BE2C (cell line): ENCODE measurements at regions not wholly inside any gene's neighbourhood (a gene's known extent, or its start where the extent isn't known, plus 50 kb on each side); places are given as distances from the start of the nearest gene placed in this dataset.

Source experiments
- DNase-seq: peaks from one replicate; pipeline ENCODE4 v3.0.0-alpha.2; 2020
- H3K27me3 ChIP-seq: fragments of 250-450 bp; sonication (Bioruptor Pico); 2 replicates; pipeline ENCODE4 v1.5.1; 2020; ENCODE audit warnings: mild to moderate bottlenecking
- H3K36me3 ChIP-seq: fragments of 250-450 bp; sonication (Bioruptor Pico); 2 replicates; pipeline ENCODE4 v1.5.1; 2020; ENCODE audit warnings: mild to moderate bottlenecking
- H3K4me1 ChIP-seq: fragments of 250-450 bp; sonication (Bioruptor Pico); 2 replicates; pipeline ENCODE4 v1.5.1; 2020
- H3K4me3 ChIP-seq: 2 replicates; pipeline ENCODE4 v1.5.1; 2011; ENCODE audit warnings: low read depth, low read length
- H3K9me3 ChIP-seq: fragments of 250-450 bp; sonication (Bioruptor Pico); 2 replicates; pipeline ENCODE4 v1.5.1; 2020
- CTCF ChIP-seq: IDR thresholded peaks from 2 replicates; pipeline ENCODE4 v1.5.1; 2012; ENCODE audit warnings: mild to moderate bottlenecking, low read depth, low read length

DNA sequence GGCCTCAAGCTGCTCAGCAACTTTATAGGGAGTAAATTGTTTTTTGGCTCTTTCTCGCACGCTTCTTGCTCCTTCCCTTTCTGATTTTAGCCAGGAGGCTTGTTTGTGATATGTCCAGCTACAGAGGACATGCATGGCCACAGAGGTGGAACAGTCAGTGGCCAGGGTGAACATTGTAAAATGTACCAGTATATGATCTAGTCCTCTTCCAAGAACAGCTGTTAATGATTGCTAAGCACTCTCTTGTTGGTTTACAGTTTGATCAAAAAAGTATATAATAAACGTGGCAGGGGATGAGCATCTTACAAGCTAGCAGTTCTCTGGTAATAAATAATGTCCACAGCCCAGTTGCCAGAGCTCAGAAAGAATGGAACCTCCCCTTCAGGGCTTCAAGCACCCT is 461.7 kb upstream of the DYNLRB2 start:
- Histone ChIP-seq H3K9me3 (no peaks in the 10 kb centered on the region), H3K4me3 (no peak overlapping the region), H3K36me3 (no peaks in the 10 kb centered on the region), H3K27me3 (no peaks in the 10 kb centered on the region), H3K4me1 (no peaks in the 10 kb centered on the region)
- no peak for TF ChIP-seq CTCF
- DNase-seq, result no peak

- H3K27me3 ChIP-seq, result no peaks in the 10 kb centered on the region
- H3K36me3 ChIP-seq, result no peaks in the 10 kb centered on the region
- DNase-seq, result no peak
- no peaks in the 10 kb centered on the region for H3K4me1 ChIP-seq
- no peak for TF ChIP-seq CTCF
- no peaks in the 10 kb centered on the region for H3K9me3 ChIP-seq
- H3K4me3 ChIP-seq, result no peak overlapping the region
Measured at GRCh38 chr16:80077696-80078095, 463.1 kb upstream of the DYNLRB2 start.

GRCh38 chr16:80074329-80074728 is 466.5 kb upstream of the DYNLRB2 start:
- no peaks in the 10 kb centered on the region for H3K27me3 ChIP-seq
- H3K9me3 ChIP-seq, result no peaks in the 10 kb centered on the region
- H3K4me3 ChIP-seq, result no peak overlapping the region
- TF ChIP-seq CTCF, result no peak
- H3K4me1 ChIP-seq, result no peaks in the 10 kb centered on the region
- H3K36me3 ChIP-seq, result no peaks in the 10 kb centered on the region
- no peak for DNase-seq

DNA sequence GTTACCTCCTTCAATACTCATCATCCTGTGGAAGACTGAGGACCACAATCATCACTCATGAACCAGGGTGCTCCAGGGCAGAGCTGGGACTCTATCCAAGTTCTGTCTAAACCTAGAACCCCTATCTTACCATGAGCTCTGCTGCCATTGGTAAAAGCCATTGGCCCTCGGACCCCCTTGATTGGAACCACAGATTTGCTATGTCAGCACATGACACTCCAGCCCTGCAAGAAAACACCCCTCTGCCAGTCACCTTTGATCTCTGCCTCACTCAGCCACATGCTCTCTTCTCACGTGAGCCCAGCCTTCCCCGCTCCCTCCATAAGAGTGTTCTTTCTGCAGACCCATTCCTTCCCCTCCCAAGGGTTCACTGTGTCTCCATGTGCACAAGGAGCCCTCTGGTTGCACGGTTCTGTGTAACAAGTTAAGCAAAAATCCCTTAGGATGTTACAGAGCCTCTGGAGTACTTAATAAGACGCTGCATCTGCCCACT is 468.8 kb upstream of the DYNLRB2 start:
- Histone ChIP-seq H3K4me1 (no peaks in the 10 kb centered on the region), H3K4me3 (no peak overlapping the region), H3K27me3 (no peaks in the 10 kb centered on the region), H3K36me3 (no peaks in the 10 kb centered on the region), H3K9me3 (no peaks in the 10 kb centered on the region)
- TF ChIP-seq CTCF, result no peak
- no peak for DNase-seq

DNA sequence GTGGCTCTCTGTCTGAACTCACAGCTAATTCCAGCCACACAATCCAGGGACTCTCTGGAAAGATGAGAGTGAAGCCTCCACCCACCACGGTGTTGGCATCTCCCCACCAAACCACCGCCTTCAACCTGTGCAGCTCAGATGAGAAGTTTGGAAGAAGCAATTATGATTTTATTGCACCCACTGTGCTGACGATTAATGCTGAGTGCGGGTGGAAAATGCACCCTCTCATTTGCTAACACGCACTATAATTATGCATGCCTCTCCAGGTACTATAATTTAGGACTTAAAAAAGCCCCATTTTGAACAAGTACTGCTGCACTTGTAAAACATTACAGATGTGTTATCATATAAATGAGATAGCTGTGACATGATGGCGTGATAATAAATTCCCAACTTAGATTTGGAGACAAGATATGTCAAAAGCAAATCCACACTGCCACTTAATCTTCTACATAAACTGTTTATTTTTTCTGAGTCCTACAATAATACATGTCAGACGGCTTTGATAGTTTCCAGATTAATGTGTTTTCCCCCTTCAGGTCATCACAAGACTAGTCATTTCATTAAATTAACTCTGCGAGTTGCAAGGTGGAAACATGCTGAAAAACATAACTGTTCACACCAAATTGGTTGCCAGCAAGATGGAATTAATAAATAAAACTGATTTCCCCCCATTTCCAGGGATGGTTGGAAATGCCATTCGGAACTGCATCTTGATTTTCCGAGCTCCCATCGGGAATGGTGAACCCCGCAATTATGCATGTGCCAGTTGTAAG is 466.5 kb upstream of the MAF start:
- Histone ChIP-seq H3K36me3 (no peaks in the 10 kb centered on the region), H3K4me1 (no peaks in the 10 kb centered on the region), H3K9me3 (no peaks in the 10 kb centered on the region), H3K27me3 (no peaks in the 10 kb centered on the region), H3K4me3 (no peak overlapping the region)
- no peak for DNase-seq
- TF ChIP-seq CTCF, result no peak

DNA sequence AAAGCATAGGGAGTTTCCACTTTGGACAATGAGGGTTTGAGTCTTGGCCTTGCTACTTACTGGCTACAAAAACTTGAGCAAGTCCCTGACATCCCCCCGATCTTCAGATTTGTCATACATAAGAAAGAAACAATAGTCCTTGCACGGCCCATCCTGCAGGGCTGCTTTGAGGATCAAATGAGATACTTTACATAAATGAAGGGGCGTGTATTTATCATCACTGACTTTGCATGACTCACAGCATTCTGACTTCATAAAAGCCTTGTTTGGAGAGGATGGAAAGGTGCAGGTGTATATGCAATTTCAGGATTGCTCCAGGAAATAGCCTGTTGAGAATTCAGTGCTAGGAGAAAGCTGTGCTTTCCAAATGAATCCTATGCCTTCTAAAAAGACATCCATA is 465.0 kb upstream of the MAF start:
- Histone ChIP-seq H3K9me3 (no peaks in the 10 kb centered on the region), H3K27me3 (no peaks in the 10 kb centered on the region)
- no peak for DNase-seq

More for the DNA sequence above, 465.0 kb upstream of the MAF start:
- Histone ChIP-seq H3K36me3 (no peaks in the 10 kb centered on the region), H3K4me1 (no peaks in the 10 kb centered on the region), H3K4me3 (no peak overlapping the region)
- TF ChIP-seq CTCF, result no peak
